ENCODE measurements at regions not wholly inside any gene's neighbourhood (a gene's known extent, or its start where the extent isn't known, plus 50 kb on each side); places are given as distances from the start of the nearest gene placed in this dataset.

DNA sequence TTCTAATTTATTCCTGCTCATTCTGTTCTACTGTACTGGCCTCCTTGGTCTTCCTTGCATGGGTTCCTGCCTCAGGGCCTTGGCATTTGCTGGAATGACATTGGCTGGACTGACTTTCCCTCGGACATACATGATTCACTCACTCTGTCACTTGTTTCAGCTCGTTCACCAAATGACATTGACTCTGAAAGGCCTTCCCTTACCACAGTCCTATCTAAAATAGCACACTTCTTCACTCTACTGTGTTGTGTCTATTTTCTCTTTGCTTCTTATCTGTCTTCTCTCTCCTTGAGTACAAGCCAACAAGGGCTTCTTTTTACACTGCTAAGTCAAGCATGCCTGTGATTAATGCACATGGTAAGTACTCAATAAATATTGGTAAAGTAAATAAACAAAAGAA, 65.6 kb downstream of the SCG2 start:
- Mint-ChIP-seq H3K36me3 (no peaks in the 10 kb centered on the region), H3K4me3 (no peak overlapping the region), H3K27me3 (ENCODE audit: low read depth in 2 of 2) (peaks cover 0 to 6% of the 10 kb centered on the region in 2 donors), H3K27ac (no peak overlapping the region), H3K9me3 (peaks cover 2 to 5% of the 10 kb centered on the region in 2 donors), H3K4me1 (no peaks in the 10 kb centered on the region)
- TF ChIP-seq, protein P1, sequence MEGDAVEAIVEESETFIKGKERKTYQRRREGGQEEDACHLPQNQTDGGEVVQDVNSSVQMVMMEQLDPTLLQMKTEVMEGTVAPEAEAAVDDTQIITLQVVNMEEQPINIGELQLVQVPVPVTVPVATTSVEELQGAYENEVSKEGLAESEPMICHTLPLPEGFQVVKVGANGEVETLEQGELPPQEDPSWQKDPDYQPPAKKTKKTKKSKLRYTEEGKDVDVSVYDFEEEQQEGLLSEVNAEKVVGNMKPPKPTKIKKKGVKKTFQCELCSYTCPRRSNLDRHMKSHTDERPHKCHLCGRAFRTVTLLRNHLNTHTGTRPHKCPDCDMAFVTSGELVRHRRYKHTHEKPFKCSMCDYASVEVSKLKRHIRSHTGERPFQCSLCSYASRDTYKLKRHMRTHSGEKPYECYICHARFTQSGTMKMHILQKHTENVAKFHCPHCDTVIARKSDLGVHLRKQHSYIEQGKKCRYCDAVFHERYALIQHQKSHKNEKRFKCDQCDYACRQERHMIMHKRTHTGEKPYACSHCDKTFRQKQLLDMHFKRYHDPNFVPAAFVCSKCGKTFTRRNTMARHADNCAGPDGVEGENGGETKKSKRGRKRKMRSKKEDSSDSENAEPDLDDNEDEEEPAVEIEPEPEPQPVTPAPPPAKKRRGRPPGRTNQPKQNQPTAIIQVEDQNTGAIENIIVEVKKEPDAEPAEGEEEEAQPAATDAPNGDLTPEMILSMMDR (IDR thresholded peaks at IDR 0.05): no peak
- Histone ChIP-seq H3K4me1 (ENCODE audit: control insufficient read depth, insufficient read depth, low read length) (no peaks in the 10 kb centered on the region), H3K27me3 (ENCODE audit: control insufficient read depth, insufficient read depth, low read length) (no peaks in the 10 kb centered on the region), H3K36me3 (ENCODE audit: control insufficient read depth, insufficient read depth, low read length) (no peaks in the 10 kb centered on the region), H3K27ac (ENCODE audit: low read length) (no peak overlapping the region), H3K4me3 (ENCODE audit: low read length) (no peak overlapping the region), H3K9me3 (ENCODE audit: control insufficient read depth, insufficient read depth, low read length) (no peaks in the 10 kb centered on the region)
- intact Hi-C loops (cut with micrococcal nuclease): no loop called here
- WGBS (ENCODE audit: insufficient coverage): 64% methylated on average over 2 of the region's 2 CpGs
- ATAC-seq (no peak), DNase-seq (no peak)

DNA sequence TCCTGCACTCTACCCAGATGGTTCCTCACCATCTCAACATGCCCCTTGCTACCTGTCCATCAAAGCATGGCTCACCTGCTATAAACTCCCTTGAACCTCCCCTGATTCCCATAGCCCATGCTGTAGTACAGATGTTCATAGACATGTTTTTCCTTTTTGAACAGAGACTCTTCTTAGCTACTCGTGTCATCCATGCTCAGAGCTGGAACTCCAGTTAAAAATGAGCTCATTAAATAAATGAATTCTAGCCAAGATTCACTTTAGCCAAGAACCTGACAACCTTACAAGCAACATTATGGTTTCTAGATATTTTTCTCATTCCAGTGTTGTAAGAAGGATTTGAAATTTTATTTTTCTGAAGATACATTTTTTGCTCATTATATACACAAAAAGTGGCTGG, 65.0 kb downstream of the SCG2 start:
- H3K27me3 Mint-ChIP-seq (ENCODE audit: low read depth in 2 of 2): peaks cover 0 to 6% of the 10 kb centered on the region in 2 donors
- no peak overlapping the region for H3K27ac ChIP-seq (ENCODE audit: low read length)
- no peak overlapping the region for H3K4me3 ChIP-seq (ENCODE audit: low read length)
- TF ChIP-seq, protein P1 (IDR thresholded peaks at IDR 0.05): no peak
- H3K27me3 ChIP-seq (ENCODE audit: control insufficient read depth, insufficient read depth, low read length): no peaks in the 10 kb centered on the region
- no peak overlapping the region for H3K4me3 Mint-ChIP-seq
- H3K9me3 Mint-ChIP-seq: peaks cover 2 to 5% of the 10 kb centered on the region in 2 donors
- 56% methylated on average over 1 of the region's 1 CpG for WGBS (ENCODE audit: insufficient coverage)
- no peaks in the 10 kb centered on the region for H3K9me3 ChIP-seq (ENCODE audit: control insufficient read depth, insufficient read depth, low read length)
- H3K4me1 ChIP-seq (ENCODE audit: control insufficient read depth, insufficient read depth, low read length): no peaks in the 10 kb centered on the region
- ATAC-seq (no peak), DNase-seq (no peak)
- no peak overlapping the region for H3K27ac Mint-ChIP-seq
- H3K36me3 ChIP-seq (ENCODE audit: control insufficient read depth, insufficient read depth, low read length): no peaks in the 10 kb centered on the region
- no peaks in the 10 kb centered on the region for H3K36me3 Mint-ChIP-seq
- no peaks in the 10 kb centered on the region for H3K4me1 Mint-ChIP-seq
- intact Hi-C loops (cut with micrococcal nuclease): no loop called here

DNA sequence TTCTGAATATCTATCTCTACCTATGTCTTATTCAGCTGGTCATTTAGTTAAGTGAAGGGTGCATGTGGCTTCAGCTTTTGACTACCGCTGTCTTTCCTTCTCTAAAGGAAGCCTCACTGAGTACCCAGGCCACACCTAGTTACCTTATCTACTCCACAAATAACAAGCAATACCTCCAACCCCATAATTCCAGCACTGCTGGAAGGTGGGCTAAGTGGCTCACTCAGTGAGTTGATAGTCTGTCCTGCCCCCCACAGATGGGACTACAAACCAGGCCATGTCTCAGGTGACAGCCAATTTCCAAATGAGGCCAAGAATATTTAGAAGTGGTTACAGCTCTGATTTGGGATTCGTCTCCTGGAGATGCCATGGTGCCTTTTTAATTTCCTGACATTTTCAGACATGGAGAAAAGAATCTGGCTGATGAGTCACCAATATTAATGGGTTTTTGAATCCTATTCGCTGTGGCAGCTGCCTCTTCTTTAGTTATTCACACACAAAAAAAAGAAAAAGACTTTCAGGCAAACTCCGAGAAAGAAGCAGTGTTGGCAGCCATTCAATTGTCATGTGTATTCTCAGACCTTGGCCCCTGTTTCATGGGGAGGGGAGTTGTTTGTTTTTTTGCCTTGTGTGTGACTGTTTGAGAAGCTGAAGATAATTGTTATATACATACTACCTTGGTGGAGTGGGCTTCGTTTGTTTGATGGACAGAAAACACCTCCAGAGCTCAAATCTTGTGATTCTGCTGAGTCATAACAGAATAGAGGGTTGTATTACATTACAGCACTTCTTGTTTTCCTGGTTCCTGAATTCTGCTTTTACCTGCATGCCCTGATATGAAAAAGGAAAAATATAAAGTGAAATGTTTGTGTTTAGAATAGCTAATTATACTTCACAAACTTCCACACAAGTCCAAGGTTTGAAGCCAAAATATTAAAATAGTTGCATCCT, 64.2 kb downstream of the SCG2 start:
- no peak for DNase-seq

More for the DNA sequence above, 64.2 kb downstream of the SCG2 start:
- Mint-ChIP-seq H3K27me3 (ENCODE audit: low read depth in 2 of 2) (peaks cover 0 to 6% of the 10 kb centered on the region in 2 donors), H3K36me3 (no peaks in the 10 kb centered on the region), H3K4me3 (no peak overlapping the region), H3K9me3 (peaks cover 2 to 3% of the 10 kb centered on the region in 2 donors), H3K27ac (no peak overlapping the region), H3K4me1 (no peaks in the 10 kb centered on the region)
- no peaks in the 10 kb centered on the region for H3K27me3 ChIP-seq (ENCODE audit: control insufficient read depth, insufficient read depth, low read length)
- ATAC-seq: no peak
- TF ChIP-seq, protein P1 (IDR thresholded peaks at IDR 0.05): no peak
- 59% methylated on average over 4 of the region's 5 CpGs for WGBS (ENCODE audit: insufficient coverage)
- H3K27ac ChIP-seq (ENCODE audit: low read length): no peak overlapping the region
- intact Hi-C loops (cut with micrococcal nuclease): no loop called here
- H3K9me3 ChIP-seq (ENCODE audit: control insufficient read depth, insufficient read depth, low read length): no peaks in the 10 kb centered on the region
- H3K4me3 ChIP-seq (ENCODE audit: low read length): no peak overlapping the region
- no peaks in the 10 kb centered on the region for H3K4me1 ChIP-seq (ENCODE audit: control insufficient read depth, insufficient read depth, low read length)
- no peaks in the 10 kb centered on the region for H3K36me3 ChIP-seq (ENCODE audit: control insufficient read depth, insufficient read depth, low read length)
